SKM-1 (cell line): ENCODE measurements at regions not wholly inside any gene's neighbourhood (a gene's known extent, or its start where the extent isn't known, plus 50 kb on each side); places are given as distances from the start of the nearest gene placed in this dataset.

Source experiments
- DNase-seq: peaks from one replicate; lab custom pipeline; 2025; ENCODE audit not compliant: unreplicated experiment; lab: John Stamatoyannopoulos, UW

GRCh38 chr12:13597837-13598236 lies 383.6 kb downstream of the GRIN2B start:
- no peak for DNase-seq

- no peak for DNase-seq
Observed at GRCh38 chr12:13597166-13597565, 384.2 kb downstream of the GRIN2B start.

GRCh38 chr12:13596714-13597113 lies 384.7 kb downstream of the GRIN2B start:
- DNase-seq, result no peak

- DNase-seq, result no peak
Observed at GRCh38 chr12:13595536-13596443, 385.6 kb downstream of the GRIN2B start.

GRCh38 chr12:13594731-13595514 lies 386.5 kb downstream of the GRIN2B start:
- DNase-seq, result no peak

GRCh38 chr12:13592063-13592942 lies 389.1 kb downstream of the GRIN2B start:
- no peak for DNase-seq

- DNase-seq, result no peak
Observed at GRCh38 chr12:13591488-13591887, 389.9 kb downstream of the GRIN2B start.

- DNase-seq, result no peak
Observed at GRCh38 chr12:13591059-13591458, 390.3 kb downstream of the GRIN2B start.

- no peak for DNase-seq
Observed at GRCh38 chr12:13588574-13588973, 392.0 kb downstream of the EMP1 start.

- DNase-seq, result no peak
Observed at GRCh38 chr12:13587721-13588390, 391.3 kb downstream of the EMP1 start.

- DNase-seq, result no peak
Observed at GRCh38 chr12:13586361-13586760, 389.8 kb downstream of the EMP1 start.

GRCh38 chr12:13584541-13584940 lies 388.0 kb downstream of the EMP1 start:
- no peak for DNase-seq

GRCh38 chr12:13583630-13584029 lies 387.1 kb downstream of the EMP1 start:
- DNase-seq, result no peak

GRCh38 chr12:13582421-13582820 lies 385.9 kb downstream of the EMP1 start:
- DNase-seq, result no peak

- DNase-seq, result no peak
Observed at GRCh38 chr12:13581031-13581430, 384.5 kb downstream of the EMP1 start.

- no peak for DNase-seq
Observed at GRCh38 chr12:13580206-13580605, 383.7 kb downstream of the EMP1 start.

- no peak for DNase-seq
Observed at GRCh38 chr12:13576935-13577500, 380.5 kb downstream of the EMP1 start.

- no peak for DNase-seq
Observed at GRCh38 chr12:13573698-13574321, 377.3 kb downstream of the EMP1 start.

- DNase-seq, result no peak
Observed at GRCh38 chr12:13571035-13571434, 374.5 kb downstream of the EMP1 start.
